KMS-11 (cell line): ENCODE measurements at regions not wholly inside any gene's neighbourhood (a gene's known extent, or its start where the extent isn't known, plus 50 kb on each side); places are given as distances from the start of the nearest gene placed in this dataset.

Source experiments
- H2AFZ ChIP-seq: fragments of 200-600 bp; sonication (generic); 2 replicates; pipeline ENCODE4 v1.6.1; 2016; ENCODE audit warnings: antibody characterized with exemption, mixed run types, low read depth
- H3K27ac ChIP-seq: fragments of 200-600 bp; sonication (generic); 2 replicates; pipeline ENCODE4 v1.6.1; 2016; ENCODE audit warnings: mild to moderate bottlenecking, mixed run types
- H3K27me3 ChIP-seq: fragments of 200-600 bp; sonication (generic); 2 replicates; pipeline ENCODE4 v1.6.1; 2017; ENCODE audit warnings: mild to moderate bottlenecking, low read depth, mixed run types, moderate library complexity; ENCODE audit not compliant: insufficient read depth
- H3K36me3 ChIP-seq: fragments of 200-600 bp; sonication (generic); 2 replicates; pipeline ENCODE4 v1.6.1; 2017; ENCODE audit warnings: mild to moderate bottlenecking, mixed run types; ENCODE audit not compliant: insufficient read depth
- H3K4me1 ChIP-seq: fragments of 200-600 bp; sonication (generic); 2 replicates; pipeline ENCODE4 v1.6.1; 2016; ENCODE audit warnings: mild to moderate bottlenecking, low read depth, mixed run types; ENCODE audit not compliant: poor library complexity, severe bottlenecking
- H3K4me2 ChIP-seq: fragments of 200-600 bp; sonication (generic); 2 replicates; pipeline ENCODE4 v1.7.0; 2016; ENCODE audit warnings: mild to moderate bottlenecking, mixed run types
- H3K4me3 ChIP-seq: fragments of 200-600 bp; sonication (generic); IDR thresholded peaks from 2 replicates; pipeline ENCODE4 v1.6.1; 2017; ENCODE audit warnings: low read depth, low read length, mixed read lengths; ENCODE audit not compliant: insufficient read depth
- H3K79me2 ChIP-seq: fragments of 200-600 bp; sonication (generic); 2 replicates; pipeline ENCODE4 v1.6.1; 2016; ENCODE audit warnings: low read depth, mixed run types; ENCODE audit not compliant: insufficient read depth
- H3K9ac ChIP-seq: fragments of 200-600 bp; sonication (generic); 2 replicates; pipeline ENCODE4 v1.6.1; 2016; ENCODE audit warnings: mild to moderate bottlenecking, mixed run types
- H4K20me1 ChIP-seq: fragments of 200-600 bp; sonication (generic); 2 replicates; pipeline ENCODE4 v1.6.1; 2016; ENCODE audit warnings: mild to moderate bottlenecking, mixed run types; ENCODE audit not compliant: insufficient read depth
- CTCF ChIP-seq: fragments of 200-600 bp; sonication (generic); conservative IDR thresholded peaks from 2 replicates; pipeline ENCODE4 v1.6.1; 2017; ENCODE audit warnings: low read depth, mild to moderate bottlenecking, antibody characterized with exemption, low read length, moderate library complexity, mixed read lengths

GRCh38 chr2:66237803-66238379 lies 197.0 kb upstream of the MEIS1 start:
- Histone ChIP-seq H3K27ac (no peak overlapping the region), H3K27me3 (no peaks in the 10 kb centered on the region), H3K4me2 (no peak overlapping the region), H4K20me1 (no peaks in the 10 kb centered on the region), H3K79me2 (no peaks in the 10 kb centered on the region), H2AFZ (no peak overlapping the region), H3K9ac (no peak overlapping the region), H3K4me3 (no peak overlapping the region), H3K4me1 (no peaks in the 10 kb centered on the region), H3K36me3 (no peaks in the 10 kb centered on the region)
- TF ChIP-seq CTCF, result no peak

GRCh38 chr2:66236816-66237802 lies 197.8 kb upstream of the MEIS1 start:
- H3K4me2 ChIP-seq, result no peak overlapping the region
- no peak overlapping the region for H3K4me3 ChIP-seq
- H4K20me1 ChIP-seq, result no peaks in the 10 kb centered on the region
- no peak overlapping the region for H3K9ac ChIP-seq
- no peak overlapping the region for H2AFZ ChIP-seq
- no peaks in the 10 kb centered on the region for H3K36me3 ChIP-seq
- H3K27ac ChIP-seq, result no peak overlapping the region
- no peaks in the 10 kb centered on the region for H3K27me3 ChIP-seq
- TF ChIP-seq CTCF, result no peak
- H3K79me2 ChIP-seq, result no peaks in the 10 kb centered on the region
- no peaks in the 10 kb centered on the region for H3K4me1 ChIP-seq

GRCh38 chr2:66236067-66236685 lies 198.7 kb upstream of the MEIS1 start:
- Histone ChIP-seq H3K79me2 (no peaks in the 10 kb centered on the region), H3K4me3 (no peak overlapping the region), H3K27ac (no peak overlapping the region), H4K20me1 (no peaks in the 10 kb centered on the region), H3K27me3 (no peaks in the 10 kb centered on the region), H2AFZ (no peak overlapping the region), H3K4me2 (no peak overlapping the region), H3K4me1 (no peaks in the 10 kb centered on the region), H3K9ac (no peak overlapping the region), H3K36me3 (no peaks in the 10 kb centered on the region)
- no peak for TF ChIP-seq CTCF

GRCh38 chr2:66235428-66235827 lies 199.5 kb upstream of the MEIS1 start:
- Histone ChIP-seq H3K4me3 (no peak overlapping the region), H3K27me3 (no peaks in the 10 kb centered on the region), H3K9ac (no peak overlapping the region), H4K20me1 (no peaks in the 10 kb centered on the region), H2AFZ (no peak overlapping the region), H3K36me3 (no peaks in the 10 kb centered on the region), H3K79me2 (no peaks in the 10 kb centered on the region), H3K27ac (no peak overlapping the region), H3K4me2 (no peak overlapping the region), H3K4me1 (no peaks in the 10 kb centered on the region)
- TF ChIP-seq CTCF, result no peak
